Skeletal muscle satellite cell (primary cell): ENCODE measurements at regions not wholly inside any gene's neighbourhood (a gene's known extent, or its start where the extent isn't known, plus 50 kb on each side); places are given as distances from the start of the nearest gene placed in this dataset.

ENCODE experiments used
- H3K27me3 ChIP-seq: 2 replicates; pipeline ENCODE4 v1.7.0; 2013; ENCODE audit warnings: low read length; ENCODE audit not compliant: control insufficient read depth, insufficient read depth
- H3K36me3 ChIP-seq: 2 replicates; pipeline ENCODE4 v1.7.0; 2013; ENCODE audit warnings: mild to moderate bottlenecking, control low read depth, low read length; ENCODE audit not compliant: insufficient read depth
- H3K4me1 ChIP-seq: 2 replicates; pipeline ENCODE4 v1.7.0; 2013; ENCODE audit warnings: low read length; ENCODE audit not compliant: control insufficient read depth, insufficient read depth
- H3K4me2 ChIP-seq: 2 replicates; pipeline ENCODE4 v1.7.0; 2013; ENCODE audit warnings: mild to moderate bottlenecking, low read length
- H3K4me3 ChIP-seq: 2 replicates; pipeline ENCODE4 v1.7.0; 2013; ENCODE audit warnings: low read length
- H3K9ac ChIP-seq: 2 replicates; pipeline ENCODE4 v1.7.0; 2013; ENCODE audit warnings: mild to moderate bottlenecking, low read depth, low read length, moderate library complexity
- H3K9me3 ChIP-seq: replicated peaks from 2 replicates; pipeline ENCODE4 v1.7.0; 2013; ENCODE audit warnings: mild to moderate bottlenecking, control low read depth, low read length

DNA sequence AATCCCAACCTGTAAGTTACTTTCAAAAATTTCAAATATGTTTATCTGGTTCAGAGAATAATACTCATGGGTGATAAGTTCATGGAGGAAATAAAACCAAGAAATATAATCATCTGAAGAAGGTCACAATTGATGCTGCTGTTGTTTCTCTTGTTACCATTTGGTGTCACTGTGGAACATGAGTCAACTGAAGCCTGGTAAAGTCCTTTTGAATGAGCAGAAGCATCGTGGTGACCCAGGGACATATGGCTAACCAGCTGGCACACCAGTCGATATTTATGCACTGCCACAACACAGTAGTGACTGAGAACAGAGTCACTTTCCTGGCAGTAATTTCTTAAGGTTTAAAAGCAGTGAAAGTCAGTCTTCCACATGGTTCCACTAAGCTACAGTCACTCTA, 612.9 kb upstream of the TLE4 start:
- Histone ChIP-seq H3K4me3 (no peak overlapping the region), H3K36me3 (no peaks in the 10 kb centered on the region), H3K27me3 (no peaks in the 10 kb centered on the region), H3K4me2 (no peak overlapping the region), H3K9ac (no peak overlapping the region), H3K4me1 (peaks cover 7% of the 10 kb centered on the region), H3K9me3 (peaks cover 5% of the 10 kb centered on the region)

DNA sequence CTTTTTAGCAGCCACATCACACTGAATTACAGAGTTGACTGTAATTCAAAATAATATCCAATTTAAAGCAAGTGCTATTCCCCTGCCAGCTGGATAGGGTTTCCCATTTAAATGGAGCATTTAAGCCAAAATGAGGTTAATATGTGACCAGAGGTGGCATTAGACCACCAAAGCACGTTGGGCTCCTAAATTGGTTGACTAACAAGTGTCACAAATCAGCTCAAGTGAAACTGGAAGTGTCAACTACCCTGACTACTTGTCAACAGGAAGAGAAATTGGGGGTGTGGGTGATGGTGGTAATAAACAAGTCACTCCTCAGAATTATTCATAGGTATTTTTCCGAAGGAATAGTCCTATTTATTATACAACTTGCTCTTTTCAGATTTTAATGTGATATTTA, 609.6 kb upstream of the TLE4 start:
- H3K9ac ChIP-seq, result no peak overlapping the region
- peaks cover 5% of the 10 kb centered on the region for H3K9me3 ChIP-seq
- no peak overlapping the region for H3K4me3 ChIP-seq
- no peaks in the 10 kb centered on the region for H3K36me3 ChIP-seq
- H3K4me2 ChIP-seq, result no peak overlapping the region
- H3K27me3 ChIP-seq, result no peaks in the 10 kb centered on the region
- no peaks in the 10 kb centered on the region for H3K4me1 ChIP-seq

DNA sequence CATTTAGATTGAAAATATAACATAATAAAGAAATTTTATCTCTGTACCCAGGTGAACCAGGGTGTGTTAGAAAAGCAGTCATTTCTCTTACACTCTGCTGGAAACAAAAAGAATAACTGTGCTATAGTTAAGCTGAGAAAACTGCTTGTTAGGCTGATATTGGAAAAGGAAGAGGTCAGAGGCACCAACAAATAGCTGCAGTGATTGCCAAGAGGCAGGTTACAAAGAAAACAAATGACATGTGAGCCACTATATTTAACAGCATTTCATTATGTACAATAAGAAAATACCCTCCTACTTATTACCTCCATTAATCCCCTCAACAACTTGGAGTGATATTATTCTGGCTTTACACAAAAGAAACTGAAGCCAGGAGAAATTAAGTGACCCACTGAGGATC, 607.9 kb upstream of the TLE4 start:
- Histone ChIP-seq H3K9ac (no peak overlapping the region), H3K4me1 (no peaks in the 10 kb centered on the region), H3K36me3 (no peaks in the 10 kb centered on the region), H3K4me2 (no peak overlapping the region), H3K4me3 (no peak overlapping the region), H3K9me3 (peaks cover 5% of the 10 kb centered on the region), H3K27me3 (no peaks in the 10 kb centered on the region)

DNA sequence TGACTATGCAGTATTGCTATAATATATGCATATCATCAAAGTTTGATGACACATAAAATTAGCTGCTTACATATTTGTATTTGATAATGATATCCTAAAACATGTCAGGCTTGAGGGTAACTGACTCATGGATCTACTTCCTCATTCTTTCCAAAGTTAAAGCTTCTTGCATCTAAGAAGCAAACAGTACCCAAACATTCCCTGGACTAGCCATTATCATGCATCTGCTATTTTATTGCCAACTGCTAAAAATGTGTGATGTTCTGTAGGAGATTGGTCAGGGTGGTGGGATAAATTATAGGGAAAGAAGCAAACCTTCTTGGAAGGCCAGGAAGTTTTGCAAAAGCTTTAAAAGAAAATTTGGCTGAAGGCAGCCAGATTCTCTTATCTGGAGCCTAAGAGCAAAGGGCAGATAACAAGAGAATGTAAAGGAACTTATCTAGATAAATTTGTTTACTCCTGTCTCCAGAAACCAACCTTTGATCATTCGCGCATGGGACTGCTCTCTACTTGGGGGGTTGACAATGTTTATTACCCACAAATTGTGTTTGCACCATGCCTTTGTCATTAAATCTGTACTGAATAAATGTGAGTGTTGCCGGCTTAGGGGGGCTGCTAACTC, 604.1 kb upstream of the TLE4 start:
- H3K9me3 ChIP-seq, result no peaks in the 10 kb centered on the region
- H3K9ac ChIP-seq, result no peak overlapping the region
- no peak overlapping the region for H3K4me3 ChIP-seq
- H3K27me3 ChIP-seq, result no peaks in the 10 kb centered on the region
- H3K4me2 ChIP-seq, result no peak overlapping the region
- no peaks in the 10 kb centered on the region for H3K4me1 ChIP-seq
- H3K36me3 ChIP-seq, result no peaks in the 10 kb centered on the region

DNA sequence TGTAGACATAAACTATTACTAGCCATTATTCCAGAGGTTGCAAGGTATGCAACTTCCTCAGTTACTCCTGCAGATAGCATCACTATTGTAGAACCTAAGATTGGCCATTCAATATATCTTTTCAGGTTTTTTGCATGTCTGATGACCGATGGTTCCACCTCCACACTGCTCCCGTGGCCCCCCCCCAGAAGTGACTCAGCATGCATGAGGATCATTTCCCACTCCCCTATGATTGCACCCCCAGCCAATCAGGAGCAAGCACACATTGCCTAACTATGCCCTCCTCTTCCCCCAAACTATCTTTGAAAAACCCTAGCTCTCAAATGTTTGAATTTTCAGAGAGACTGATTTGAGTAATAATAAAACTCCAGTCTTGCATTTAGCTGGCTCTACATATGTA, 601.4 kb upstream of the TLE4 start:
- no peaks in the 10 kb centered on the region for H3K27me3 ChIP-seq
- no peaks in the 10 kb centered on the region for H3K36me3 ChIP-seq
- no peak overlapping the region for H3K4me2 ChIP-seq
- H3K9ac ChIP-seq, result no peak overlapping the region
- no peaks in the 10 kb centered on the region for H3K9me3 ChIP-seq
- no peak overlapping the region for H3K4me3 ChIP-seq
- peaks cover 6% of the 10 kb centered on the region for H3K4me1 ChIP-seq

DNA sequence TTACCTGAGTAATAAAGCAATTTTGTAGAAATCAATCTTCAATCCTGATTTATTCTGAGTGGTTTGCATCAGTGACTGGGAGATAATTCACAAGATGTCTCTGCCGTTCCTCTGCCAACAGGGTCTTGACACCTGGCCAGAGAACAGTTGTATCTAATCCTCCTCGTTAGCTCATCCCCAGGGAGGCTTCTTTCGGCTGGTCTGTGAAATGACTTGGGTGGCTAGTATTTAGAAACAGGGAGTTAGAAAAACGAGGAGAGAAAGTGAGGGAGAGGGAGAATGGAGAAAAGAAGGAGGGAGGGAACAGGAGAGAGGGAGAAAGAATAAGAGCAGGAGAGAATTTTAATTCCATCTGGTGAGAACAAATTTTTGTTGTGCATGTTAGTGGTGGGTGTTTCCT, 600.2 kb upstream of the TLE4 start:
- Histone ChIP-seq H3K9ac (no peak overlapping the region), H3K27me3 (no peaks in the 10 kb centered on the region), H3K9me3 (no peaks in the 10 kb centered on the region), H3K4me2 (no peak overlapping the region), H3K4me1 (peaks cover 14% of the 10 kb centered on the region), H3K4me3 (no peak overlapping the region), H3K36me3 (no peaks in the 10 kb centered on the region)

DNA sequence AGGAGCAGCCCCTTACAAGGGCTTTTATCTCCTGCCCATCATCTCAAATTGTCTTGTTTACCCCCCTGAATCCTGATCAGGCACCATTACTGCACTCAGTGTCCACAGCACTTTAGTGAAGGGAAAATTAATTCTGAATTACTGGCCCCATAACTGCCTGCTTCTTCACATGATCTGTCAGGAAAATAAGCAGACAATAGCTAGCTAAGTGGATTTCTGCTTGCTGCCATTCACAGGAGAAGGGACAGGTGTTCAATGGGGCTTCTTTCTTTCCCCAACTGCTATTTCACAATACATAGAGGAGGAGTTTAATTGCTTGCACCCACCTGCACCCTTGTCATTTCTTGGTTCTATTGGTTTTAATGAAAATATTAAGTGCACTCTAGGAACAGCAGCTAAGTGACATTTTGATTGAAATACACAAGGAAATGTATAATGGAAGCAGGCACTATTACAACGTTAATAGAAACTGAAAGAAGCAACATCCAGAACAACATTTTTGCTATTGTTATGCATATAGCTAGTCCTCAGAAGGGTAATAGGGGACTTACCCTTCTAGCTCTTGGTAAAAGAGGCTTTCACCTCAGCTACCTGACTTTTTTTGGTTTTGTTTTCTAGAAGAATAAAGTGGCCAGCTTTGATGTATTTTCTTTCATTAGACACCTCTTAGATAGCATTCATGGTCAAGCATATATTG, 599.3 kb upstream of the TLE4 start:
- Histone ChIP-seq H3K4me2 (no peak overlapping the region), H3K36me3 (no peaks in the 10 kb centered on the region), H3K9ac (no peak overlapping the region), H3K9me3 (no peaks in the 10 kb centered on the region), H3K4me3 (no peak overlapping the region), H3K27me3 (no peaks in the 10 kb centered on the region), H3K4me1 (peaks cover 14% of the 10 kb centered on the region)

DNA sequence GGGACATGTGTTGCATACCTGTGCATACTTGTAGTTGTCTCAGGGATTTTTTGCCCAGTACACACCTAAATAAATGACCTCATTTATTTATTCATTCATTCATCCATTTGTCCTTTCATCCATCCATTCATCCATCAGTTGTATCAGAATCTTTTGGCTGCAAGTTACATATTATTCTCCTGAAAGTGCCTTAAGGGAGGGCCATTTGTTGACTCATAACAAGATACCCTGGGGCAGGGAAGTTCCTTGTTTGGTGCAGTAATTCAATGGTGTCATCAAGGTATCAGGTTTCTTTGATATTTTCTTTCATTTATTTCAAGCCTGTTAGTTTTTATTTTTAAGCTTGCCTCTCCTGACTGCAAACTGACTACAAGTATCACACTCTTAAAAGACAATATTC, 597.9 kb upstream of the TLE4 start:
- Histone ChIP-seq H3K9me3 (no peaks in the 10 kb centered on the region), H3K4me1 (peaks cover 14% of the 10 kb centered on the region), H3K36me3 (no peaks in the 10 kb centered on the region), H3K4me3 (no peak overlapping the region), H3K9ac (no peak overlapping the region), H3K27me3 (no peaks in the 10 kb centered on the region), H3K4me2 (no peak overlapping the region)

DNA sequence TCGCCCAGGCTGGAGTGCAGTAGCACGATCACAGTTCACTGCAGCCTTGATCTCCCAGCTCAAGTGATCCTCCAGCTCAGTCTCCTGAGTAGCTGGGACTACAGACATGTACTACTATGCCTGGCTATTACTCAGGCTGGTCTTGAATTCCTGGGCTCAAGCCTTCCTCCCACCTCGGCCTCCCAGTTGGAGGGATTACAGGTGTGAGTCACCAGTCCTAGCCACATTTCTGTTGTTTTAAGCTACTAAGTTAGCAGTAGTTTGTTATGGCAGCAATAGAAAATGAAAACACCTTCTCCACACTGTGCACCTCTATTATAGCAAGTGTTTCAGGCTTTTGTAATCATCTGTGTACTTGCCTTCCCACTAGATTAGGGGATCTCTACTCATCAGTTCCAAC, 588.9 kb upstream of the TLE4 start:
- no peak overlapping the region for H3K9ac ChIP-seq
- no peaks in the 10 kb centered on the region for H3K36me3 ChIP-seq
- H3K4me1 ChIP-seq, result peaks cover 25% of the 10 kb centered on the region
- H3K4me3 ChIP-seq, result no peak overlapping the region
- no peaks in the 10 kb centered on the region for H3K9me3 ChIP-seq
- H3K27me3 ChIP-seq, result no peaks in the 10 kb centered on the region
- no peak overlapping the region for H3K4me2 ChIP-seq

DNA sequence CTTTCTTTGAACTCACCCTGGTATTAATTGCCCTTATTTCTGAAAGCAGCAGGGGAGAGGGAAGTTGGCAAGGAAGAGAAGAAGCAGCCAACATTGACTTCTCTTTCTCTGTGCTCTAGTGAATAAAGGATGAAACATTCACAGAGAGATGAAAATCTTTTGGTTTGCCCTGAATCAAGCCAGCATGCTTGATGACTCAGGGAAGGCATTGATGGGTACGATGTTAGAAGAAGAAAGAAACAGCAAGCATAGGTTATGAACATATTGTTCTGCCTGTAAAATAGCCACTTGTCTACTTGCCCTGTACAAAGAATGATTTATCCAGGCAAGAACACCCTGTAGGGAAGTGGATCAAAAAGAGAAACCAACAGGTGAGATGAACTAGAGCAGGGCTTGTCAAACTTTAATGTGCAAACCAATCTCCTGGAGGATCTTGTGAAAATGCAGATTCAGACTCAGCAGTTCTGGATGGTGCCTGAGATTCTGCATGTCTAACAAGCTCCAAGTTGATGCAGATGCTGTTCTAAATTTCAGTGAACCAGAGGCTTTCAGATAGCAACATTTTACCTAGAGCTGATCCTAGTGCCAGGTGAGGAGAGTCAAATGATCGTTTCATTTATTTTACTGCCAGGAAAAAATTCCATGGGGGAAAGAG, 586.6 kb upstream of the TLE4 start:
- H3K9me3 ChIP-seq, result no peaks in the 10 kb centered on the region
- H3K9ac ChIP-seq, result no peak overlapping the region
- peak overlapping the region; percentile 5 for H3K4me3 ChIP-seq
- H3K4me2 ChIP-seq, result peak overlapping the region; percentile 62
- H3K27me3 ChIP-seq, result no peaks in the 10 kb centered on the region
- H3K36me3 ChIP-seq, result no peaks in the 10 kb centered on the region
- peaks cover 35% of the 10 kb centered on the region for H3K4me1 ChIP-seq

DNA sequence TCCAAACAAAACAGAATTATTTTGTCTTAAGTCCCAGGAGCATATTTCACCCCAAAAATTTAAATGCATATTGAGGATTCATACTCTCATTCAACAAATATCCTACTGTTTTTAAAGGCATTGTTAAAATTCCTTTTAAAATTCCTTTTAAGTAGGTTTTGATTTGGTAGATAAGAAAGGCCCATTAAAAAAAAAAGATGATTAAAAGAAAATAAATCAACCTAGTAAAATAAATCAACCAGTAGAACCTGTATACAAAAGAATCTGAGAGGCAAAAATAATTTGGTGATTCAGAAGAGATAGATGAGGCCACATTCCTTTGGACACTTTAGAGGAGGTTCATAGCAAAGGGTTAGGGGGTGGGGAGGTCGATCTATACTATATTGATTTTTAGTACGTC, 585.3 kb upstream of the TLE4 start:
- Histone ChIP-seq H3K36me3 (no peaks in the 10 kb centered on the region), H3K4me3 (no peak overlapping the region), H3K4me2 (no peak overlapping the region), H3K27me3 (no peaks in the 10 kb centered on the region), H3K4me1 (peaks cover 35% of the 10 kb centered on the region), H3K9ac (no peak overlapping the region), H3K9me3 (no peaks in the 10 kb centered on the region)
